WERI-Rb-1 (cell line): ENCODE measurements at regions not wholly inside any gene's neighbourhood (a gene's known extent, or its start where the extent isn't known, plus 50 kb on each side); places are given as distances from the start of the nearest gene placed in this dataset.
"Not testable (repeated sequence)": the region's sequence is repeated elsewhere in the genome, so short reads cannot be mapped to it uniquely, and the experiment has no call there.

Source experiments
- DNase-seq: peaks from one replicate; pipeline ENCODE4 v3.0.0-alpha.2; 2020
- H3K27ac ChIP-seq: fragments of 250-450 bp; sonication (Bioruptor Pico); 2 replicates; pipeline ENCODE4 v1.5.1; 2020; ENCODE audit warnings: mild to moderate bottlenecking, moderate library complexity
- H3K27me3 ChIP-seq: fragments of 250-450 bp; sonication (Bioruptor Pico); 2 replicates; pipeline ENCODE4 v1.5.1; 2021; ENCODE audit warnings: mild to moderate bottlenecking, low read depth, moderate library complexity; ENCODE audit not compliant: insufficient read depth, severe bottlenecking
- H3K36me3 ChIP-seq: fragments of 250-450 bp; sonication (Bioruptor Pico); 2 replicates; pipeline ENCODE4 v1.5.1; 2020; ENCODE audit warnings: mild to moderate bottlenecking, moderate library complexity
- H3K4me3 ChIP-seq: 2 replicates; pipeline ENCODE4 v1.5.1; 2011; ENCODE audit warnings: low read depth, mild to moderate bottlenecking, control low read depth, low read length
- H3K9me3 ChIP-seq: fragments of 250-450 bp; sonication (Bioruptor Pico); 2 replicates; pipeline ENCODE4 v1.5.1; 2021; ENCODE audit warnings: mild to moderate bottlenecking, moderate library complexity; ENCODE audit not compliant: severe bottlenecking
- CTCF ChIP-seq: IDR thresholded peaks from 2 replicates; pipeline ENCODE4 v1.5.1; 2011; ENCODE audit warnings: low read depth, mild to moderate bottlenecking, control low read depth, inconsistent platforms, low read length

- Histone ChIP-seq H3K27ac (no peak overlapping the region), H3K36me3 (no peaks in the 10 kb centered on the region), H3K27me3 (no peaks in the 10 kb centered on the region), H3K4me3 (no peak overlapping the region), H3K9me3 (peaks cover 2% of the 10 kb centered on the region)
- peak; percentile 51 for DNase-seq
- TF ChIP-seq CTCF: peak; percentile 73
Measured at GRCh38 chr2:63698786-63699548, 110.2 kb downstream of the MDH1 start.

- Histone ChIP-seq H3K36me3 (no peaks in the 10 kb centered on the region), H3K27me3 (no peaks in the 10 kb centered on the region), H3K4me3 (no peak overlapping the region), H3K9me3 (peaks cover 2% of the 10 kb centered on the region), H3K27ac (no peak overlapping the region)
- no peak for TF ChIP-seq CTCF
- no peak for DNase-seq
Measured at GRCh38 chr2:63699549-63699839, 110.7 kb downstream of the MDH1 start.

GRCh38 chr2:63700271-63700670 is 111.5 kb downstream of the MDH1 start:
- Histone ChIP-seq H3K27me3 (no peaks in the 10 kb centered on the region), H3K4me3 (no peak overlapping the region), H3K27ac (no peak overlapping the region), H3K36me3 (no peaks in the 10 kb centered on the region), H3K9me3 (peaks cover 2% of the 10 kb centered on the region)
- DNase-seq: no peak
- TF ChIP-seq CTCF: no peak

GRCh38 chr2:63701406-63701805 is 112.6 kb downstream of the MDH1 start:
- no peak overlapping the region for H3K27ac ChIP-seq
- no peak for TF ChIP-seq CTCF
- no peaks in the 10 kb centered on the region for H3K27me3 ChIP-seq
- peaks cover 2% of the 10 kb centered on the region for H3K9me3 ChIP-seq
- H3K4me3 ChIP-seq: no peak overlapping the region
- no peak for DNase-seq
- no peaks in the 10 kb centered on the region for H3K36me3 ChIP-seq

GRCh38 chr2:63706084-63706483 is 117.3 kb downstream of the MDH1 start:
- H3K9me3 ChIP-seq, DNase-seq, H3K4me3 ChIP-seq, H3K27me3 ChIP-seq, H3K36me3 ChIP-seq, H3K27ac ChIP-seq: not testable (repeated sequence)

GRCh38 chr2:63710732-63711131 is 122.0 kb downstream of the MDH1 start:
- H3K36me3 ChIP-seq: no peaks in the 10 kb centered on the region

More at GRCh38 chr2:63710732-63711131, 122.0 kb downstream of the MDH1 start:
- TF ChIP-seq CTCF: no peak
- H3K9me3 ChIP-seq: peaks cover 9% of the 10 kb centered on the region
- DNase-seq: no peak
- no peaks in the 10 kb centered on the region for H3K27me3 ChIP-seq
- H3K4me3 ChIP-seq: no peak overlapping the region
- H3K27ac ChIP-seq: no peak overlapping the region
